Neural cell (in vitro differentiated cells): ENCODE measurements at regions not wholly inside any gene's neighbourhood (a gene's known extent, or its start where the extent isn't known, plus 50 kb on each side); places are given as distances from the start of the nearest gene placed in this dataset.

Experiments used
- H2AFZ ChIP-seq: fragments of 200-600, 300-800 bp; sonication (generic), shearing (Covaris generic); 2 replicates; pipeline ENCODE4 v1.6.0; 2014; ENCODE audit warnings: low read depth, mild to moderate bottlenecking, antibody characterized with exemption, low read length, moderate library complexity
- H3F3A ChIP-seq: fragments of 200-600 bp; shearing (Covaris generic); 2 replicates; pipeline ENCODE4 v1.6.1; 2016; ENCODE audit warnings: mild to moderate bottlenecking, moderate library complexity, mixed read lengths, antibody characterized with exemption, low read length; ENCODE audit not compliant: insufficient read depth, poor library complexity, severe bottlenecking
- H3K27ac ChIP-seq: fragments of 200-600, 300-800 bp; sonication (generic), shearing (Covaris generic); 2 replicates; pipeline ENCODE4 v1.5.1; 2014; ENCODE audit warnings: mild to moderate bottlenecking, low read length, moderate library complexity
- H3K27me3 ChIP-seq: fragments of 300-800, 200-600 bp; sonication (generic), shearing (Covaris generic); 2 replicates; pipeline ENCODE4 v1.6.0; 2014; ENCODE audit warnings: mild to moderate bottlenecking, low read depth, low read length, moderate library complexity; ENCODE audit not compliant: insufficient read depth
- H3K36me3 ChIP-seq: fragments of 300-800, 200-600 bp; sonication (generic), shearing (Covaris generic); 2 replicates; pipeline ENCODE4 v1.5.1; 2014; ENCODE audit warnings: mild to moderate bottlenecking, antibody characterized with exemption, low read length, moderate library complexity; ENCODE audit not compliant: insufficient read depth
- H3K4me2 ChIP-seq: fragments of 300-800, 200-600 bp; sonication (generic), shearing (Covaris generic); 2 replicates; pipeline ENCODE4 v1.6.0; 2014; ENCODE audit warnings: mild to moderate bottlenecking, low read length
- H3K4me3 ChIP-seq: fragments of 300-800, 200-600 bp; sonication (generic), shearing (Covaris generic); 2 replicates; pipeline ENCODE4 v1.5.1; 2014; ENCODE audit warnings: mild to moderate bottlenecking, low read length, moderate library complexity
- H3K79me2 ChIP-seq: fragments of 200-600 bp; shearing (Covaris generic); replicated peaks from 2 replicates; pipeline ENCODE4 v1.6.0; 2014; ENCODE audit warnings: mild to moderate bottlenecking, low read length, moderate library complexity; ENCODE audit not compliant: insufficient read depth
- H3K9ac ChIP-seq: fragments of 300-800, 200-600 bp; sonication (generic), shearing (Covaris generic); 2 replicates; pipeline ENCODE4 v1.6.1; 2016; ENCODE audit warnings: mild to moderate bottlenecking, low read length, mixed read lengths
- H3K9me2 ChIP-seq: fragments of 200-600 bp; shearing (Covaris generic); 2 replicates; pipeline ENCODE4 v1.6.1; 2016; ENCODE audit warnings: mild to moderate bottlenecking, low read length, mixed read lengths; ENCODE audit not compliant: insufficient read depth
- H3K9me3 ChIP-seq: fragments of 200-600, 300-800 bp; sonication (generic), shearing (Covaris generic); 2 replicates; pipeline ENCODE4 v1.6.1; 2016; ENCODE audit warnings: mild to moderate bottlenecking, mixed run types, low read length, moderate library complexity, mixed read lengths
- H4K20me1 ChIP-seq: fragments of 200-600 bp; shearing (Covaris generic); 2 replicates; pipeline ENCODE4 v1.6.1; 2016; ENCODE audit warnings: mild to moderate bottlenecking, mixed run types; ENCODE audit not compliant: insufficient read depth
- CTCF ChIP-seq: fragments of 450-650 bp; IDR thresholded peaks from 2 replicates; pipeline ENCODE4 v1.5.1; 2014; ENCODE audit warnings: antibody characterized with exemption, mild to moderate bottlenecking, moderate library complexity; ENCODE audit not compliant: poor library complexity, severe bottlenecking
- EP300 ChIP-seq: fragments of 450-650 bp; conservative IDR thresholded peaks from 2 replicates; pipeline ENCODE4 v1.6.1; 2014; ENCODE audit warnings: antibody characterized with exemption, mild to moderate bottlenecking, moderate library complexity; ENCODE audit not compliant: poor library complexity, severe bottlenecking
- EZH2 ChIP-seq: fragments of 200-600, 300-800 bp; shearing (Covaris generic), sonication (generic); IDR thresholded peaks from 2 replicates; pipeline ENCODE4 v1.6.1; 2014; ENCODE audit warnings: antibody characterized with exemption, low read length, borderline replicate concordance, mild to moderate bottlenecking; ENCODE audit not compliant: insufficient read depth, poor library complexity, severe bottlenecking
- MXI1 ChIP-seq: fragments of 450-650 bp; conservative IDR thresholded peaks from 2 replicates; pipeline ENCODE4 v1.6.1; 2014; ENCODE audit warnings: antibody characterized with exemption, mild to moderate bottlenecking; ENCODE audit not compliant: poor library complexity, severe bottlenecking
- POLR2AphosphoS5 ChIP-seq: IDR thresholded peaks from 2 replicates; pipeline ENCODE4 v1.6.1; 2012
- RAD21 ChIP-seq: fragments of 450-650 bp; conservative IDR thresholded peaks from 2 replicates; pipeline ENCODE4 v1.6.1; 2014; ENCODE audit warnings: antibody characterized with exemption, mild to moderate bottlenecking, moderate library complexity
- SMC3 ChIP-seq: fragments of 450-650 bp; conservative IDR thresholded peaks from 2 replicates; pipeline ENCODE4 v1.6.1; 2014; ENCODE audit warnings: antibody characterized with exemption, mild to moderate bottlenecking, moderate library complexity; ENCODE audit not compliant: poor library complexity
- TAF1 ChIP-seq: IDR thresholded peaks from 2 replicates; pipeline ENCODE4 v1.6.1; 2012; ENCODE audit warnings: low read depth
- TF ChIP-seq, protein P1 (sequence below): IDR thresholded peaks from 2 replicates; pipeline ENCODE4 v1.6.1; 2012; ENCODE audit warnings: borderline replicate concordance

GRCh38 chrX:7985568-7985967 is 58.4 kb upstream of the PNPLA4 start:
- Histone ChIP-seq H3K79me2 (no peaks in the 10 kb centered on the region), H3K9ac (no peak overlapping the region), H2AFZ (no peak overlapping the region), H3K9me3 (no peaks in the 10 kb centered on the region), H3K27ac (no peak overlapping the region), H4K20me1 (no peaks in the 10 kb centered on the region), H3K4me3 (no peak overlapping the region), H3K36me3 (no peaks in the 10 kb centered on the region), H3K4me2 (no peak overlapping the region), H3K27me3 (no peaks in the 10 kb centered on the region), H3F3A (no peaks in the 10 kb centered on the region), H3K9me2 (no peaks in the 10 kb centered on the region)
- no peak for TF ChIP-seq SMC3
- no peak for TF ChIP-seq MXI1
- TF ChIP-seq, protein P1, sequence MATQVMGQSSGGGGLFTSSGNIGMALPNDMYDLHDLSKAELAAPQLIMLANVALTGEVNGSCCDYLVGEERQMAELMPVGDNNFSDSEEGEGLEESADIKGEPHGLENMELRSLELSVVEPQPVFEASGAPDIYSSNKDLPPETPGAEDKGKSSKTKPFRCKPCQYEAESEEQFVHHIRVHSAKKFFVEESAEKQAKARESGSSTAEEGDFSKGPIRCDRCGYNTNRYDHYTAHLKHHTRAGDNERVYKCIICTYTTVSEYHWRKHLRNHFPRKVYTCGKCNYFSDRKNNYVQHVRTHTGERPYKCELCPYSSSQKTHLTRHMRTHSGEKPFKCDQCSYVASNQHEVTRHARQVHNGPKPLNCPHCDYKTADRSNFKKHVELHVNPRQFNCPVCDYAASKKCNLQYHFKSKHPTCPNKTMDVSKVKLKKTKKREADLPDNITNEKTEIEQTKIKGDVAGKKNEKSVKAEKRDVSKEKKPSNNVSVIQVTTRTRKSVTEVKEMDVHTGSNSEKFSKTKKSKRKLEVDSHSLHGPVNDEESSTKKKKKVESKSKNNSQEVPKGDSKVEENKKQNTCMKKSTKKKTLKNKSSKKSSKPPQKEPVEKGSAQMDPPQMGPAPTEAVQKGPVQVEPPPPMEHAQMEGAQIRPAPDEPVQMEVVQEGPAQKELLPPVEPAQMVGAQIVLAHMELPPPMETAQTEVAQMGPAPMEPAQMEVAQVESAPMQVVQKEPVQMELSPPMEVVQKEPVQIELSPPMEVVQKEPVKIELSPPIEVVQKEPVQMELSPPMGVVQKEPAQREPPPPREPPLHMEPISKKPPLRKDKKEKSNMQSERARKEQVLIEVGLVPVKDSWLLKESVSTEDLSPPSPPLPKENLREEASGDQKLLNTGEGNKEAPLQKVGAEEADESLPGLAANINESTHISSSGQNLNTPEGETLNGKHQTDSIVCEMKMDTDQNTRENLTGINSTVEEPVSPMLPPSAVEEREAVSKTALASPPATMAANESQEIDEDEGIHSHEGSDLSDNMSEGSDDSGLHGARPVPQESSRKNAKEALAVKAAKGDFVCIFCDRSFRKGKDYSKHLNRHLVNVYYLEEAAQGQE, result no peak
- no peak for TF ChIP-seq CTCF
- TF ChIP-seq EZH2, result no peak
- no peak for TF ChIP-seq POLR2AphosphoS5
- TF ChIP-seq TAF1, result no peak
- TF ChIP-seq RAD21, result no peak
- no peak for TF ChIP-seq EP300

GRCh38 chrX:7983581-7983980 is 56.4 kb upstream of the PNPLA4 start:
- no peaks in the 10 kb centered on the region for H3K27me3 ChIP-seq
- no peaks in the 10 kb centered on the region for H3K9me3 ChIP-seq
- TF ChIP-seq MXI1 (no peak), CTCF (no peak), TAF1 (no peak), POLR2AphosphoS5 (no peak), EP300 (no peak), SMC3 (no peak), RAD21 (no peak), EZH2 (no peak)
- TF ChIP-seq, protein P1, result no peak
- H3F3A ChIP-seq, result no peaks in the 10 kb centered on the region
- H3K27ac ChIP-seq, result no peak overlapping the region
- H3K9me2 ChIP-seq, result no peaks in the 10 kb centered on the region
- no peaks in the 10 kb centered on the region for H3K36me3 ChIP-seq
- H2AFZ ChIP-seq, result no peak overlapping the region
- H3K4me3 ChIP-seq, result no peak overlapping the region
- H3K9ac ChIP-seq, result no peak overlapping the region
- H3K4me2 ChIP-seq, result no peak overlapping the region
- no peaks in the 10 kb centered on the region for H4K20me1 ChIP-seq
- H3K79me2 ChIP-seq, result no peaks in the 10 kb centered on the region
